ENCODE measurements at regions not wholly inside any gene's neighbourhood (a gene's known extent, or its start where the extent isn't known, plus 50 kb on each side); places are given as distances from the start of the nearest gene placed in this dataset.

DNA sequence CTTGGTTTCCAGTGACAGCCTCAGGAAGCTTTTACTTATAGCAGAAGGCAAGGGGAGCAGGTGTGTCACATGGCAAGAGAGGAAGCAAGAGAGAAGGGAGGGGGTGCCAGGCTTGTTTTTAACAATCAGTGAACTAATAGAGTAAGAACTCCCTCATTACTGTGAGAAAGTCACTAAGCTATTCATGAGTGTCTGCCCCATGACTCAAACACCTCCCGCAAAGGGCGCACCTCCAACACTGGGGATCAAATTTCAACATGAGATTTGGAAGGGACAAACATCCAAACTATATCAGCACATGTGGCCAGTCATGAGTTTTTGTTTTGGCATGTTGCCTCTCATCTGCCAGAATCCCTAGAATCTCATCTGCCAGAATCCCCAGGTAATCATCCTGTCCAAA is 183.5 kb upstream of the C1QTNF7 start:
- no peaks in the 10 kb centered on the region for H3K9me3 ChIP-seq (ENCODE audit: control insufficient read depth, insufficient read depth, low read length)

GRCh38 chr4:15245006-15245530 is 182.8 kb upstream of the C1QTNF7 start:
- Histone ChIP-seq H3K4me1 (ENCODE audit: control insufficient read depth, low read length) (no peaks in the 10 kb centered on the region), H3K4me3 (ENCODE audit: low read length) (no peak overlapping the region), H3K36me3 (ENCODE audit: control insufficient read depth, low read length) (no peaks in the 10 kb centered on the region), H3K4me2 (ENCODE audit: low read length) (no peak overlapping the region), H3K27me3 (ENCODE audit: control insufficient read depth, low read length) (0 out of 2 replicates have a peak, but pooled peaks cover 2% of the 10 kb centered on the region), H3F3A (ENCODE audit: control insufficient read depth, insufficient read depth) (no peaks in the 10 kb centered on the region), H3K9me3 (ENCODE audit: control insufficient read depth, insufficient read depth, low read length) (no peaks in the 10 kb centered on the region), H3K79me2 (ENCODE audit: control insufficient read depth, low read length) (no peaks in the 10 kb centered on the region), H3K9me2 (replicated peaks; ENCODE audit: control insufficient read depth, low read length) (no peaks in the 10 kb centered on the region), H4K20me1 (ENCODE audit: control insufficient read depth, insufficient read depth, low read depth, low read length) (no peaks in the 10 kb centered on the region), H3K27ac (ENCODE audit: low read depth, low read length) (no peak overlapping the region)
- no peak for TF ChIP-seq EZH2phosphoT487 (IDR thresholded peaks at IDR 0.05; ENCODE audit: borderline replicate concordance, low read length)
- TF ChIP-seq, protein P1, sequence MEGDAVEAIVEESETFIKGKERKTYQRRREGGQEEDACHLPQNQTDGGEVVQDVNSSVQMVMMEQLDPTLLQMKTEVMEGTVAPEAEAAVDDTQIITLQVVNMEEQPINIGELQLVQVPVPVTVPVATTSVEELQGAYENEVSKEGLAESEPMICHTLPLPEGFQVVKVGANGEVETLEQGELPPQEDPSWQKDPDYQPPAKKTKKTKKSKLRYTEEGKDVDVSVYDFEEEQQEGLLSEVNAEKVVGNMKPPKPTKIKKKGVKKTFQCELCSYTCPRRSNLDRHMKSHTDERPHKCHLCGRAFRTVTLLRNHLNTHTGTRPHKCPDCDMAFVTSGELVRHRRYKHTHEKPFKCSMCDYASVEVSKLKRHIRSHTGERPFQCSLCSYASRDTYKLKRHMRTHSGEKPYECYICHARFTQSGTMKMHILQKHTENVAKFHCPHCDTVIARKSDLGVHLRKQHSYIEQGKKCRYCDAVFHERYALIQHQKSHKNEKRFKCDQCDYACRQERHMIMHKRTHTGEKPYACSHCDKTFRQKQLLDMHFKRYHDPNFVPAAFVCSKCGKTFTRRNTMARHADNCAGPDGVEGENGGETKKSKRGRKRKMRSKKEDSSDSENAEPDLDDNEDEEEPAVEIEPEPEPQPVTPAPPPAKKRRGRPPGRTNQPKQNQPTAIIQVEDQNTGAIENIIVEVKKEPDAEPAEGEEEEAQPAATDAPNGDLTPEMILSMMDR (IDR thresholded peaks at IDR 0.05; ENCODE audit: low read depth, low read length, poor library complexity, severe bottlenecking) = no peak

More for the DNA sequence above, 183.5 kb upstream of the C1QTNF7 start:
- no peaks in the 10 kb centered on the region for H3K4me1 ChIP-seq (ENCODE audit: control insufficient read depth, low read length)
- 0 out of 2 replicates have a peak, but pooled peaks cover 2% of the 10 kb centered on the region for H3K27me3 ChIP-seq (ENCODE audit: control insufficient read depth, low read length)
- TF ChIP-seq, protein P1 (IDR thresholded peaks at IDR 0.05; ENCODE audit: low read depth, low read length, poor library complexity, severe bottlenecking) = no peak
- no peak for TF ChIP-seq EZH2phosphoT487 (IDR thresholded peaks at IDR 0.05; ENCODE audit: borderline replicate concordance, low read length)
- H3K79me2 ChIP-seq (ENCODE audit: control insufficient read depth, low read length) = no peaks in the 10 kb centered on the region
- H4K20me1 ChIP-seq (ENCODE audit: control insufficient read depth, insufficient read depth, low read depth, low read length) = no peaks in the 10 kb centered on the region
- no peaks in the 10 kb centered on the region for H3K36me3 ChIP-seq (ENCODE audit: control insufficient read depth, low read length)
- no peak overlapping the region for H3K4me3 ChIP-seq (ENCODE audit: low read length)
- no peaks in the 10 kb centered on the region for H3K9me2 ChIP-seq (replicated peaks; ENCODE audit: control insufficient read depth, low read length)
- H3K4me2 ChIP-seq (ENCODE audit: low read length) = no peak overlapping the region
- H3K27ac ChIP-seq (ENCODE audit: low read depth, low read length) = no peak overlapping the region
- H3F3A ChIP-seq (ENCODE audit: control insufficient read depth, insufficient read depth) = no peaks in the 10 kb centered on the region

DNA sequence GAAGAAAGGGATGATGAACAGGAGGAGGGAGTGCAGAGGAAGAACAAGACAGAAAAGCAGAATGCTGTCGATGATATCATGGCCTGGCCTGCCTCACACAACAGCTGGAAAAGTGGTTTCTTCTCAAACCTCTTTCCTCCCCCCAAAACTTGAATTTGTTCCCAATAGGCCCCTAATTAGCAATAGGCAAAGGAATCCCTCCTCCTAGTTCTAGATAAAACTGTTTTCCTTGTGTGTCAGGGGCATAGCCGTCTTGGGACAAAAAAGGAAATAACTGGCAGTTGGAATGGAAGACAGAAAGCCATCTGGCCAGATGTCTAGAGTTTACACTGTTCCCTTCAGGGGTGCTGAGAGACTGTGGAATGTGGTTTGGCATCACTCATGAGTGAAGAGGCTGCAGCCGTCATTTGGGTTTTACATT is 177.8 kb upstream of the C1QTNF7 start:
- no peaks in the 10 kb centered on the region for H4K20me1 ChIP-seq (ENCODE audit: control insufficient read depth, insufficient read depth, low read depth, low read length)
- no peak overlapping the region for H3K27ac ChIP-seq (ENCODE audit: low read depth, low read length)
- no peaks in the 10 kb centered on the region for H3K9me2 ChIP-seq (replicated peaks; ENCODE audit: control insufficient read depth, low read length)
- H3K79me2 ChIP-seq (ENCODE audit: control insufficient read depth, low read length) = no peaks in the 10 kb centered on the region
- H3K4me1 ChIP-seq (ENCODE audit: control insufficient read depth, low read length) = no peaks in the 10 kb centered on the region
- no peaks in the 10 kb centered on the region for H3K9me3 ChIP-seq (ENCODE audit: control insufficient read depth, insufficient read depth, low read length)
- no peaks in the 10 kb centered on the region for H3K36me3 ChIP-seq (ENCODE audit: control insufficient read depth, low read length)
- no peak overlapping the region for H3K4me2 ChIP-seq (ENCODE audit: low read length)
- H3F3A ChIP-seq (ENCODE audit: control insufficient read depth, insufficient read depth) = no peaks in the 10 kb centered on the region
- no peak overlapping the region for H3K4me3 ChIP-seq (ENCODE audit: low read length)
- no peaks in the 10 kb centered on the region for H3K27me3 ChIP-seq (ENCODE audit: control insufficient read depth, low read length)
- TF ChIP-seq, protein P1 (IDR thresholded peaks at IDR 0.05; ENCODE audit: low read depth, low read length, poor library complexity, severe bottlenecking) = no peak

Measured in DOHH2 (cell line).